ENCODE measurements at regions not wholly inside any gene's neighbourhood (a gene's known extent, or its start where the extent isn't known, plus 50 kb on each side); places are given as distances from the start of the nearest gene placed in this dataset.

DNA sequence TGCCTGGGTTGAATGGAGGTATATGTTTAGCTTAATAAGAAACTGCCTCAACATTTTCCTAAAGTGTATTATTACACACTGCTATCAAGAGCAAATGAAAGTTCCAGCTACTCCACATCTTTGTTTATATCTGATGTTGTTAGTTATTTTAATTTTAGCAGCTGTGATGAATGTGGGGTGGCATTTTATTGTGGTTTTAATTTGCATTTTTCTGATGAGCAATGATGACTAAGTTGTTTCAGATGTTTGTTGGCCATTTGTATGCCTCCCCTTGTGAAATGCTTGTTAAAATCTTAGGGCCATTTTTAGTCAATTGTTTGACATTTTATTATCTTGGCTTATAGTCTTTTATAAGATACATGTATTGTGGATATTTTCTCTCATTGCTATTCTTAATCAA lies 260.4 kb upstream of the SLCO3A1 start:
- TF ChIP-seq, protein P1, sequence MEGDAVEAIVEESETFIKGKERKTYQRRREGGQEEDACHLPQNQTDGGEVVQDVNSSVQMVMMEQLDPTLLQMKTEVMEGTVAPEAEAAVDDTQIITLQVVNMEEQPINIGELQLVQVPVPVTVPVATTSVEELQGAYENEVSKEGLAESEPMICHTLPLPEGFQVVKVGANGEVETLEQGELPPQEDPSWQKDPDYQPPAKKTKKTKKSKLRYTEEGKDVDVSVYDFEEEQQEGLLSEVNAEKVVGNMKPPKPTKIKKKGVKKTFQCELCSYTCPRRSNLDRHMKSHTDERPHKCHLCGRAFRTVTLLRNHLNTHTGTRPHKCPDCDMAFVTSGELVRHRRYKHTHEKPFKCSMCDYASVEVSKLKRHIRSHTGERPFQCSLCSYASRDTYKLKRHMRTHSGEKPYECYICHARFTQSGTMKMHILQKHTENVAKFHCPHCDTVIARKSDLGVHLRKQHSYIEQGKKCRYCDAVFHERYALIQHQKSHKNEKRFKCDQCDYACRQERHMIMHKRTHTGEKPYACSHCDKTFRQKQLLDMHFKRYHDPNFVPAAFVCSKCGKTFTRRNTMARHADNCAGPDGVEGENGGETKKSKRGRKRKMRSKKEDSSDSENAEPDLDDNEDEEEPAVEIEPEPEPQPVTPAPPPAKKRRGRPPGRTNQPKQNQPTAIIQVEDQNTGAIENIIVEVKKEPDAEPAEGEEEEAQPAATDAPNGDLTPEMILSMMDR (IDR thresholded peaks at IDR 0.05), result no peak
- TF ChIP-seq POLR2A (IDR thresholded peaks at IDR 0.05), result no peak
